Inflammatory macrophage (primary cell): ENCODE measurements at regions not wholly inside any gene's neighbourhood (a gene's known extent, or its start where the extent isn't known, plus 50 kb on each side); places are given as distances from the start of the nearest gene placed in this dataset.
"Not testable (repeated sequence)": the region's sequence is repeated elsewhere in the genome, so short reads cannot be mapped to it uniquely, and the experiment has no call there.

Experiments used
- DNase-seq, 2 donors: peaks; one replicate each; pipeline ENCODE4 v3.0.0-alpha.2; 2020 to 2022

GRCh38 chr5:179455320-179455719 is 95.0 kb upstream of the RUFY1 start:
- peak; percentile 2 to 15 for DNase-seq

GRCh38 chr5:179454356-179454755 is 96.0 kb upstream of the RUFY1 start:
- DNase-seq, result no peak

GRCh38 chr5:179453616-179454015 is 96.7 kb upstream of the RUFY1 start:
- DNase-seq, result no peak

GRCh38 chr5:179452356-179453230 is 97.8 kb upstream of the RUFY1 start:
- no peak for DNase-seq

- no peak for DNase-seq
These were observed 98.5 kb upstream of the RUFY1 start for GRCh38 chr5:179451828-179452196.

GRCh38 chr5:179451114-179451827 is 99.1 kb upstream of the RUFY1 start:
- DNase-seq, result no peak

GRCh38 chr5:179449950-179450349 is 100.4 kb upstream of the RUFY1 start:
- not testable (repeated sequence) for DNase-seq

GRCh38 chr5:179448282-179448681 is 102.1 kb upstream of the RUFY1 start:
- not testable (repeated sequence) for DNase-seq

GRCh38 chr5:179442289-179442688 is 97.0 kb upstream of the ADAMTS2 start:
- DNase-seq, result not testable (repeated sequence)

GRCh38 chr5:179439181-179439985 is 94.1 kb upstream of the ADAMTS2 start:
- DNase-seq, result no peak

GRCh38 chr5:179438461-179438860 is 93.2 kb upstream of the ADAMTS2 start:
- no peak for DNase-seq

GRCh38 chr5:179438011-179438441 is 92.8 kb upstream of the ADAMTS2 start:
- no peak for DNase-seq

- no peak for DNase-seq
These were observed 92.2 kb upstream of the ADAMTS2 start for GRCh38 chr5:179437341-179438001.

GRCh38 chr5:179436321-179437122 is 91.3 kb upstream of the ADAMTS2 start:
- no peak for DNase-seq

- DNase-seq, result no peak
These were observed 90.6 kb upstream of the ADAMTS2 start for GRCh38 chr5:179435731-179436315.

GRCh38 chr5:179435181-179435580 is 89.9 kb upstream of the ADAMTS2 start:
- no peak for DNase-seq

- DNase-seq, result no peak
These were observed 87.3 kb upstream of the ADAMTS2 start for GRCh38 chr5:179432547-179432946.

GRCh38 chr5:179431221-179431824 is 86.1 kb upstream of the ADAMTS2 start:
- DNase-seq, result peak; percentile 57 to 72

- DNase-seq, result no peak
These were observed 85.2 kb upstream of the ADAMTS2 start for GRCh38 chr5:179430193-179431175.
